SK-N-SH (cell line): ENCODE measurements at regions not wholly inside any gene's neighbourhood (a gene's known extent, or its start where the extent isn't known, plus 50 kb on each side); places are given as distances from the start of the nearest gene placed in this dataset.

ENCODE experiments used
- CTCF ChIA-PET: fragments of 300-600, 350-600 bp; formaldehyde crosslinking; extraction: SDS; loops from one replicate; lab custom pipeline; 2021; lab: Yijun Ruan, JAX
- POLR2A ChIA-PET: fragments of 350-600 bp; sonication (Branson Sonifier 250); formaldehyde crosslinking; extraction: SDS; loops from one replicate; lab custom pipeline; 2020; ENCODE audit warnings: antibody characterized with exemption, inconsistent platforms; lab: Yijun Ruan, JAX
- DNase-seq: peaks from one replicate; pipeline ENCODE4 v3.0.0; 2012
- H2AFZ ChIP-seq: fragments of 200-600 bp; sonication (generic); 2 replicates; pipeline ENCODE4 v1.8.1; 2016; ENCODE audit warnings: antibody characterized with exemption, mild to moderate bottlenecking, low read depth
- H3F3A ChIP-seq: fragments of 200-600 bp; sonication (generic); replicated peaks from 2 replicates; pipeline ENCODE3; 2016; ENCODE audit warnings: antibody characterized with exemption, mild to moderate bottlenecking; ENCODE audit not compliant: insufficient read depth
- H3K27ac ChIP-seq, 2 experiments: fragments of 200-500 bp in 1 of 2; fragments of 200-600 bp in 1 of 2; sonication (Bioruptor generic) in 1 of 2; sonication (generic), shearing (Covaris generic) in 1 of 2; 2 replicates each; pipeline versions ENCODE4 v1.5.1 to v1.6.1; 2014 to 2016; ENCODE audit warnings: low read depth in 2 of 2, inconsistent platforms in 1 of 2, low read length in 1 of 2, mild to moderate bottlenecking in 1 of 2, mixed read lengths in 1 of 2
- H3K27me3 ChIP-seq: fragments of 200-600 bp; sonication (generic), shearing (Covaris generic); 2 replicates; pipeline ENCODE4 v1.6.1; 2016; ENCODE audit warnings: mixed run types; ENCODE audit not compliant: insufficient read depth
- H3K36me3 ChIP-seq, 2 experiments: fragments of 200-500 bp in 1 of 2; fragments of 200-600 bp in 1 of 2; sonication (Bioruptor generic) in 1 of 2; sonication (generic) in 1 of 2; replicated peaks in 1 of 2; 2 replicates each; pipeline versions ENCODE3 to v1.5.1; 2014 to 2016; ENCODE audit warnings: low read length in 1 of 2, mild to moderate bottlenecking in 1 of 2; ENCODE audit not compliant: insufficient read depth in 2 of 2, control insufficient read depth in 1 of 2
- H3K4me1 ChIP-seq, 2 experiments: fragments of 200-500 bp in 1 of 2; fragments of 200-600 bp in 1 of 2; sonication (Bioruptor generic) in 1 of 2; sonication (generic), shearing (Covaris generic) in 1 of 2; 2 replicates each; pipeline versions ENCODE4 v1.5.1 to v1.6.1; 2014 to 2016; ENCODE audit warnings: low read depth in 1 of 2, low read length in 1 of 2, mixed run types in 1 of 2; ENCODE audit not compliant: insufficient read depth in 2 of 2, control insufficient read depth in 1 of 2
- H3K4me2 ChIP-seq: fragments of 200-600 bp; sonication (generic), shearing (Covaris generic); 2 replicates; pipeline ENCODE4 v1.6.1; 2017; ENCODE audit warnings: mixed run types
- H3K4me3 ChIP-seq, 2 experiments: fragments of 200-500 bp in 1 of 2; fragments of 200-600 bp in 1 of 2; sonication (Bioruptor generic) in 1 of 2; sonication (generic), shearing (Covaris generic) in 1 of 2; 2 replicates each; pipeline versions ENCODE4 v1.5.1 to v1.8.1; 2014 to 2016; ENCODE audit warnings: low read depth in 2 of 2, inconsistent platforms in 1 of 2, low read length in 1 of 2, mild to moderate bottlenecking in 1 of 2, mixed read lengths in 1 of 2, moderate library complexity in 1 of 2
- H3K79me2 ChIP-seq: fragments of 200-600 bp; sonication (generic); 2 replicates; pipeline ENCODE4 v1.8.1; 2017; ENCODE audit warnings: mild to moderate bottlenecking; ENCODE audit not compliant: insufficient read depth
- H3K9ac ChIP-seq: fragments of 200-600 bp; sonication (generic); 2 replicates; pipeline ENCODE4 v1.6.1; 2017; ENCODE audit warnings: mixed run types
- H3K9me2 ChIP-seq: fragments of 200-600 bp; sonication (generic); 2 replicates; pipeline ENCODE4 v1.6.1; 2017; ENCODE audit warnings: mixed run types
- H3K9me3 ChIP-seq: fragments of 200-600 bp; sonication (generic); 2 replicates; pipeline ENCODE4 v1.6.1; 2017; ENCODE audit warnings: mixed run types, mild to moderate bottlenecking, moderate library complexity
- H4K20me1 ChIP-seq: fragments of 200-600 bp; sonication (generic); 2 replicates; pipeline ENCODE4 v1.6.1; 2017; ENCODE audit warnings: mild to moderate bottlenecking, mixed run types; ENCODE audit not compliant: insufficient read depth
- ELF1 ChIP-seq: IDR thresholded peaks from 2 replicates; pipeline ENCODE4 v1.4.0; 2012
- EZH2phosphoT487 ChIP-seq: fragments of 200-600 bp; sonication (generic); IDR thresholded peaks from 2 replicates; pipeline ENCODE4 v1.6.1; 2017; ENCODE audit warnings: low read depth, mixed run types, mild to moderate bottlenecking, antibody characterized with exemption, moderate library complexity, borderline replicate concordance
- FOSL2 ChIP-seq: IDR thresholded peaks from 2 replicates; pipeline ENCODE4 v1.4.0; 2012; ENCODE audit warnings: low read depth, mild to moderate bottlenecking, moderate library complexity, borderline replicate concordance
- FOXJ3 ChIP-seq: sonication (generic); formaldehyde crosslinking; IDR thresholded peaks from 2 replicates; pipeline ENCODE4 v1.5.1; 2020; ENCODE audit warnings: mild to moderate bottlenecking, missing genetic modification reagents
- GATA2 ChIP-seq: sonication (generic); formaldehyde crosslinking; IDR thresholded peaks from 2 replicates; pipeline ENCODE4 v1.5.0; 2020; ENCODE audit warnings: mild to moderate bottlenecking, missing genetic modification reagents
- MEF2A ChIP-seq: IDR thresholded peaks from 2 replicates; pipeline ENCODE4 v1.4.0; 2012; ENCODE audit warnings: low read depth, borderline replicate concordance
- MXI1 ChIP-seq: IDR thresholded peaks from 2 replicates; pipeline ENCODE4 v1.6.1; 2012; ENCODE audit warnings: mild to moderate bottlenecking, low read depth, low read length, improper control_type of control experiment
- POLR2AphosphoS5 ChIP-seq: IDR thresholded peaks from 2 replicates; pipeline ENCODE4 v1.6.1; 2012; ENCODE audit warnings: low read depth, low read length
- RCOR1 ChIP-seq: fragments of 150-350 bp; IDR thresholded peaks from 2 replicates; pipeline ENCODE4 v1.6.1; 2017; ENCODE audit warnings: antibody characterized with exemption, low read length
- RXRA ChIP-seq: IDR thresholded peaks from 2 replicates; pipeline ENCODE4 v1.4.0; 2012; ENCODE audit warnings: low read depth, mild to moderate bottlenecking, borderline replicate concordance
- TCF12 ChIP-seq: IDR thresholded peaks from 2 replicates; pipeline ENCODE4 v1.4.0; 2012
- YY1 ChIP-seq: IDR thresholded peaks from 2 replicates; pipeline ENCODE4 v1.4.0; 2012; ENCODE audit warnings: low read depth, mild to moderate bottlenecking
- WGBS: methylation state at CpG from one replicate; pipeline ENCODE4 v1.1.6; 2017; ENCODE audit warnings: low lambda C conversion rate; 5-methylcytosine and 5-hydroxymethylcytosine counted together
- TF ChIP-seq, protein P1 (sequence below): IDR thresholded peaks from 2 replicates; pipeline ENCODE4; 2012
- TF ChIP-seq, protein P2 (sequence below): IDR thresholded peaks from 2 replicates; pipeline ENCODE4 v1.6.1; 2012; ENCODE audit warnings: mild to moderate bottlenecking, low read depth, low read length, moderate library complexity

DNA sequence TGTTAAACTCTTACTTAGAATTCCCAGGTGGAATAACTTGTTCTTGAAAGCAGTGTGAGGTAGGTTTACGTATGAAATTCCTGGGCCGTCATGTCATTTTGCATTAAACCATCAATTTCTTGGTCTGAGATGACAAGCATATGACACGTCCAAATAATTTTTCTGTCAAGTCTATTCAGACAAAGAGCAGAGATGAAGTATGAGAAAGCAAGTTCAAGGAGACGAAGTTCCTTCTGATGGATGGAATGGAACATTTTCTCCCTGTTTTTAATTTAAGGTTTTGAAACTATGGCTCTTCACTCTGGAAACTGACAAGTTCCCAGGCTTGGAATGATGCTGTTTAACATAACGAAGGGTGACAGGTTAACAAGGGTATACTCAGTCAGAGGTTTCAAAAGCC, 252.8 kb upstream of the SFRP2 start:
- 17% methylated on average over 5 of the region's 5 CpGs for WGBS
- TF ChIP-seq FOSL2 (no peak), GATA2 (CRISPR knock-in tag) (no peak), MEF2A (no peak), RCOR1 (no peak), MXI1 (no peak), ELF1 (no peak), EZH2phosphoT487 (no peak), RXRA (no peak), YY1 (no peak), FOXJ3 (CRISPR knock-in tag) (no peak), POLR2AphosphoS5 (no peak), TCF12 (no peak)
- TF ChIP-seq, protein P1, sequence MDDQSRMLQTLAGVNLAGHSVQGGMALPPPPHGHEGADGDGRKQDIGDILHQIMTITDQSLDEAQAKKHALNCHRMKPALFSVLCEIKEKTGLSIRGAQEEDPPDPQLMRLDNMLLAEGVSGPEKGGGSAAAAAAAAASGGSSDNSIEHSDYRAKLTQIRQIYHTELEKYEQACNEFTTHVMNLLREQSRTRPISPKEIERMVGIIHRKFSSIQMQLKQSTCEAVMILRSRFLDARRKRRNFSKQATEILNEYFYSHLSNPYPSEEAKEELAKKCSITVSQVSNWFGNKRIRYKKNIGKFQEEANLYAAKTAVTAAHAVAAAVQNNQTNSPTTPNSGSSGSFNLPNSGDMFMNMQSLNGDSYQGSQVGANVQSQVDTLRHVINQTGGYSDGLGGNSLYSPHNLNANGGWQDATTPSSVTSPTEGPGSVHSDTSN: no peak
- TF ChIP-seq, protein P2, sequence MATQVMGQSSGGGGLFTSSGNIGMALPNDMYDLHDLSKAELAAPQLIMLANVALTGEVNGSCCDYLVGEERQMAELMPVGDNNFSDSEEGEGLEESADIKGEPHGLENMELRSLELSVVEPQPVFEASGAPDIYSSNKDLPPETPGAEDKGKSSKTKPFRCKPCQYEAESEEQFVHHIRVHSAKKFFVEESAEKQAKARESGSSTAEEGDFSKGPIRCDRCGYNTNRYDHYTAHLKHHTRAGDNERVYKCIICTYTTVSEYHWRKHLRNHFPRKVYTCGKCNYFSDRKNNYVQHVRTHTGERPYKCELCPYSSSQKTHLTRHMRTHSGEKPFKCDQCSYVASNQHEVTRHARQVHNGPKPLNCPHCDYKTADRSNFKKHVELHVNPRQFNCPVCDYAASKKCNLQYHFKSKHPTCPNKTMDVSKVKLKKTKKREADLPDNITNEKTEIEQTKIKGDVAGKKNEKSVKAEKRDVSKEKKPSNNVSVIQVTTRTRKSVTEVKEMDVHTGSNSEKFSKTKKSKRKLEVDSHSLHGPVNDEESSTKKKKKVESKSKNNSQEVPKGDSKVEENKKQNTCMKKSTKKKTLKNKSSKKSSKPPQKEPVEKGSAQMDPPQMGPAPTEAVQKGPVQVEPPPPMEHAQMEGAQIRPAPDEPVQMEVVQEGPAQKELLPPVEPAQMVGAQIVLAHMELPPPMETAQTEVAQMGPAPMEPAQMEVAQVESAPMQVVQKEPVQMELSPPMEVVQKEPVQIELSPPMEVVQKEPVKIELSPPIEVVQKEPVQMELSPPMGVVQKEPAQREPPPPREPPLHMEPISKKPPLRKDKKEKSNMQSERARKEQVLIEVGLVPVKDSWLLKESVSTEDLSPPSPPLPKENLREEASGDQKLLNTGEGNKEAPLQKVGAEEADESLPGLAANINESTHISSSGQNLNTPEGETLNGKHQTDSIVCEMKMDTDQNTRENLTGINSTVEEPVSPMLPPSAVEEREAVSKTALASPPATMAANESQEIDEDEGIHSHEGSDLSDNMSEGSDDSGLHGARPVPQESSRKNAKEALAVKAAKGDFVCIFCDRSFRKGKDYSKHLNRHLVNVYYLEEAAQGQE: no peak
- Histone ChIP-seq H3K27me3 (peaks cover 10% of the 10 kb centered on the region; the same call in 1 of the 2 replicates), H2AFZ (no peak overlapping the region), H3K4me1 (no peaks in the 10 kb centered on the region), H3K9me3 (no peaks in the 10 kb centered on the region), H3K4me3 (no peak overlapping the region), H3K36me3 (no peaks in the 10 kb centered on the region), H3F3A (no peaks in the 10 kb centered on the region), H3K9me2 (no peaks in the 10 kb centered on the region), H4K20me1 (no peaks in the 10 kb centered on the region), H3K9ac (no peak overlapping the region), H3K79me2 (no peaks in the 10 kb centered on the region), H3K4me2 (no peak overlapping the region), H3K27ac (no peak overlapping the region)
- DNase-seq: no peak
- ChIA-PET POLR2A (no interaction called here), CTCF (no interaction called here)
